ENCODE measurements at regions not wholly inside any gene's neighbourhood (a gene's known extent, or its start where the extent isn't known, plus 50 kb on each side); places are given as distances from the start of the nearest gene placed in this dataset.

DNA sequence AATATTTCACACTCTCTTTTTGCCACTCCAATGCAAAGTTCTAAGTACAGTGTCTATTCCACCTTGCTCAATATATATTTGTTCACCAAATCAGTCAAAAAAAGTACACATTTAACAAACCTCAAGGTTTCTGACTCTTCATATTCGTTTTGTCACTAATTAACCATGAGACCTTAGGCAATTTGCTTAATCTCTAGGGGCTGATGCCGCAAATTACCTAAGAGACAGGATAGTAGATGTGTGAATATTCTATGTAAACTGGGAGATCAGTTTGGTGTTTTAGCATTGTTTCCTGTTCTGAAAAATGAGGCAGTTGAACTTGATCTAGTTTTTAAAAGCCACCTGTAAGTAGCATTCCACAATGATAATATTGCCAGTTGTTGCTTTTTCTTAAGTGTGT is 182.5 kb upstream of the KCNH8 start:
- intact Hi-C loops (cut with micrococcal nuclease; ENCODE audit: unreplicated experiment): no loop called here
- no peak for DNase-seq (ENCODE audit: low spot score)
- H3K9me3 ChIP-seq (ENCODE audit: low read depth, low read length, poor library complexity, severe bottlenecking): peaks cover 22% of the 10 kb centered on the region

DNA sequence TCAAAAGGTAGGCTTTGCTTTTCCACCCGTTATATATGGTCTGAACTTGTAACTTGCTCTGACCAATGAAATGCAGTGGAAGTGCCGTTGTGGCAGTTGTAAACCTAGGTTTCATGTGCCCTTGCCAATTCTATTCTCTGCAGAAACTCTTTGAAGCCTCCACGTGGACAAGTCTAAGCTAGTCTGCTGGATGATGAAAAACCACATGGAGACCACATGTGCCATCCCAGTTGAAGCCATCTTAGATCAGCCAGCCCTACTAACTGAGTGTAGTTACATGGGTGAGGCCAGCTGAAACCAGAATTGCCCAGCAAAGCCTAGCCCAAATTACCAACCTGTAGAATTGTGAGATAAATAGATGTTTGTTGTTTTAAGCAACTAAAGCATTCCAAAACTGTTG is 183.7 kb upstream of the KCNH8 start:
- Histone ChIP-seq H3K4me1 (ENCODE audit: insufficient read depth, low read length, poor library complexity, severe bottlenecking) (no peaks in the 10 kb centered on the region), H3K36me3 (ENCODE audit: insufficient read depth, low read length, poor library complexity, severe bottlenecking) (no peaks in the 10 kb centered on the region), H3K27ac (ENCODE audit: low read depth, low read length, poor library complexity, severe bottlenecking) (no peak overlapping the region), H3K4me3 (ENCODE audit: low read depth, low read length, poor library complexity, severe bottlenecking) (no peak overlapping the region), H3K9me3 (ENCODE audit: low read depth, low read length, poor library complexity, severe bottlenecking) (peaks cover 22% of the 10 kb centered on the region), H3K27me3 (replicated peaks; ENCODE audit: insufficient read depth, low read depth, low read length, poor library complexity) (no peaks in the 10 kb centered on the region)
- DNase-seq (ENCODE audit: low spot score): no peak
- POLR2A ChIA-PET (ENCODE audit: low non-redundant PET): no interaction called here
- no TSS peak for BruUV-seq (replicated peaks)
- CTCF ChIA-PET: no interaction called here
- TF ChIP-seq EZH2 (IDR thresholded peaks at IDR 0.05; ENCODE audit: borderline replicate concordance, low read depth, low read length, poor library complexity, severe bottlenecking): no peak
- TF ChIP-seq, protein P1, sequence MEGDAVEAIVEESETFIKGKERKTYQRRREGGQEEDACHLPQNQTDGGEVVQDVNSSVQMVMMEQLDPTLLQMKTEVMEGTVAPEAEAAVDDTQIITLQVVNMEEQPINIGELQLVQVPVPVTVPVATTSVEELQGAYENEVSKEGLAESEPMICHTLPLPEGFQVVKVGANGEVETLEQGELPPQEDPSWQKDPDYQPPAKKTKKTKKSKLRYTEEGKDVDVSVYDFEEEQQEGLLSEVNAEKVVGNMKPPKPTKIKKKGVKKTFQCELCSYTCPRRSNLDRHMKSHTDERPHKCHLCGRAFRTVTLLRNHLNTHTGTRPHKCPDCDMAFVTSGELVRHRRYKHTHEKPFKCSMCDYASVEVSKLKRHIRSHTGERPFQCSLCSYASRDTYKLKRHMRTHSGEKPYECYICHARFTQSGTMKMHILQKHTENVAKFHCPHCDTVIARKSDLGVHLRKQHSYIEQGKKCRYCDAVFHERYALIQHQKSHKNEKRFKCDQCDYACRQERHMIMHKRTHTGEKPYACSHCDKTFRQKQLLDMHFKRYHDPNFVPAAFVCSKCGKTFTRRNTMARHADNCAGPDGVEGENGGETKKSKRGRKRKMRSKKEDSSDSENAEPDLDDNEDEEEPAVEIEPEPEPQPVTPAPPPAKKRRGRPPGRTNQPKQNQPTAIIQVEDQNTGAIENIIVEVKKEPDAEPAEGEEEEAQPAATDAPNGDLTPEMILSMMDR (conservative IDR thresholded peaks at IDR 0.05; ENCODE audit: low read depth, low read length): no peak
- intact Hi-C loops (cut with micrococcal nuclease; ENCODE audit: unreplicated experiment): no loop called here

More for the DNA sequence above, 182.5 kb upstream of the KCNH8 start:
- BruUV-seq (replicated peaks): no TSS peak
- Histone ChIP-seq H3K4me1 (ENCODE audit: insufficient read depth, low read length, poor library complexity, severe bottlenecking) (no peaks in the 10 kb centered on the region), H3K36me3 (ENCODE audit: insufficient read depth, low read length, poor library complexity, severe bottlenecking) (no peaks in the 10 kb centered on the region), H3K27ac (ENCODE audit: low read depth, low read length, poor library complexity, severe bottlenecking) (no peak overlapping the region), H3K4me3 (ENCODE audit: low read depth, low read length, poor library complexity, severe bottlenecking) (no peak overlapping the region), H3K27me3 (replicated peaks; ENCODE audit: insufficient read depth, low read depth, low read length, poor library complexity) (no peaks in the 10 kb centered on the region)
- POLR2A ChIA-PET (ENCODE audit: low non-redundant PET): no interaction called here
- CTCF ChIA-PET: no interaction called here
- no peak for TF ChIP-seq EZH2 (IDR thresholded peaks at IDR 0.05; ENCODE audit: borderline replicate concordance, low read depth, low read length, poor library complexity, severe bottlenecking)
- TF ChIP-seq, protein P1 (conservative IDR thresholded peaks at IDR 0.05; ENCODE audit: low read depth, low read length): no peak

DNA sequence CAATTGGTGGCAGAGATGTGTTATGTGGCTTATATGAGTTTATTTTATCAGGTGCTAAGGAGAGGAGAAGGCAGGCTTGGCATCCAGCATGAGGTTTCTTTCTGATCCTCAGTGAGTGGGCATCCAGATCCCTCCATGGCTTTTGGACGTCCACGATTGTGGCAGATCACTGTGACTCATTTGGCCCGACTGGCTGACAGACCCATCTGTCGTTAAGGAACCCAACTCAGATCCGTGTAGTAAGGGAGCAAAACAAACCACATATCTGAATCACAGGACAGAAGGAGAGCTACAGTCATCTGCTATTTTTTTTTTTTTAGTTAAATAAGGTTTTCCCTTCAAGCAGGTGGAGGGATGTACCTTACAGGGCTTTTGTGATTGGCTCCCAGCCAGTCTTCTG is 197.0 kb upstream of the KCNH8 start:
- Histone ChIP-seq H3K27ac (ENCODE audit: low read depth, low read length, poor library complexity, severe bottlenecking) (no peak overlapping the region), H3K4me1 (ENCODE audit: insufficient read depth, low read length, poor library complexity, severe bottlenecking) (no peaks in the 10 kb centered on the region), H3K27me3 (replicated peaks; ENCODE audit: insufficient read depth, low read depth, low read length, poor library complexity) (no peaks in the 10 kb centered on the region), H3K36me3 (ENCODE audit: insufficient read depth, low read length, poor library complexity, severe bottlenecking) (no peaks in the 10 kb centered on the region), H3K4me3 (ENCODE audit: low read depth, low read length, poor library complexity, severe bottlenecking) (no peak overlapping the region), H3K9me3 (ENCODE audit: low read depth, low read length, poor library complexity, severe bottlenecking) (no peaks in the 10 kb centered on the region)
- intact Hi-C loops (cut with micrococcal nuclease; ENCODE audit: unreplicated experiment): no loop called here
- ChIA-PET POLR2A (ENCODE audit: low non-redundant PET) (no interaction called here), CTCF (no interaction called here)
- no peak for DNase-seq (ENCODE audit: low spot score)
- BruUV-seq (replicated peaks): no TSS peak
- TF ChIP-seq, protein P1 (conservative IDR thresholded peaks at IDR 0.05; ENCODE audit: low read depth, low read length): no peak
- TF ChIP-seq EZH2 (IDR thresholded peaks at IDR 0.05; ENCODE audit: borderline replicate concordance, low read depth, low read length, poor library complexity, severe bottlenecking): no peak
